ENCODE measurements at regions not wholly inside any gene's neighbourhood (a gene's known extent, or its start where the extent isn't known, plus 50 kb on each side); places are given as distances from the start of the nearest gene placed in this dataset.

GRCh38 chr2:2665834-2666133 is 334.7 kb upstream of the MYT1L start:
- BruUV-seq (replicated peaks) = no TSS peak
- ATAC-seq = no peak

More at GRCh38 chr2:2665834-2666133, 334.7 kb upstream of the MYT1L start:
- Histone ChIP-seq H3K9me2 (ENCODE audit: insufficient read depth) (no peaks in the 10 kb centered on the region), H3K27me3 (ENCODE audit: insufficient read depth, low read length) (no peaks in the 10 kb centered on the region; the same call in 1 of the 2 replicates), H3K36me3 (ENCODE audit: control insufficient read depth in 1 of 2, insufficient read depth in 2 of 2, low read length in 2 of 2) (no peaks in the 10 kb centered on the region), H3K27ac (ENCODE audit: low read depth, low read length) (no peak overlapping the region), H3K4me2 (ENCODE audit: low read length) (peak overlapping the region; percentile 30; the same call in 1 of the 2 replicates), H3K79me2 (ENCODE audit: insufficient read depth, low read length) (no peaks in the 10 kb centered on the region), H3K9ac (ENCODE audit: low read length) (no peak overlapping the region), H2AFZ (ENCODE audit: low read depth, low read length, poor library complexity, severe bottlenecking) (no peak overlapping the region), H3K4me3 (replicated peaks in 1 of 2; ENCODE audit: low read depth in 1 of 2, low read length in 2 of 2) (no peak overlapping the region), H3K9me3 (ENCODE audit: control insufficient read depth in 1 of 2, insufficient read depth in 1 of 2, low read depth in 1 of 2, low read length in 2 of 2) (no peaks in the 10 kb centered on the region), H4K20me1 (ENCODE audit: insufficient read depth) (no peaks in the 10 kb centered on the region), H3K4me1 (ENCODE audit: control insufficient read depth in 1 of 2, insufficient read depth in 2 of 2, low read length in 2 of 2) (peaks cover 0 to 8% of the 10 kb centered on the region in 2 experiments; a peak in 2 of 4 replicates)
- TF ChIP-seq JUND (IDR thresholded peaks at IDR 0.05) (no peak), EZH2 (IDR thresholded peaks at IDR 0.05) (no peak), ZFX (IDR thresholded peaks at IDR 0.05) (no peak), YY1 (IDR thresholded peaks at IDR 0.05; ENCODE audit: extremely low read depth, insufficient replicate concordance, low read depth, low read length) (no peak), RAD21 (IDR thresholded peaks at IDR 0.05; ENCODE audit: low read depth) (no peak), REST (IDR thresholded peaks at IDR 0.05; ENCODE audit: low read depth) (no peak), FOSL1 (IDR thresholded peaks at IDR 0.05; ENCODE audit: low read depth) (no peak), ATF3 (IDR thresholded peaks at IDR 0.05) (no peak), SP1 (IDR thresholded peaks at IDR 0.05; ENCODE audit: low read depth) (no peak), EGR1 (IDR thresholded peaks at IDR 0.05; ENCODE audit: low read depth) (no peak), MAX (IDR thresholded peaks at IDR 0.05) (no peak), SRF (IDR thresholded peaks at IDR 0.05; ENCODE audit: low read depth) (no peak), ZNF274 (IDR thresholded peaks at IDR 0.05; ENCODE audit: low read depth, low read length) (no peak)
- intact Hi-C loops (cut with micrococcal nuclease) = no loop called here
- ChIA-PET RAD21 (ENCODE audit: low non-redundant PET in 1 of 2, low total read pairs in 2 of 2, uncharacterized antibody in 2 of 2, unreplicated experiment in 2 of 2) (no interaction called here), CTCF (no interaction called here), POLR2A (no interaction called here)
- DNase-seq (ENCODE audit: low read depth, low spot score) = no peak

Data from HCT116 (cell line).